HG03354 (cell line): ENCODE measurements at regions not wholly inside any gene's neighbourhood (a gene's known extent, or its start where the extent isn't known, plus 50 kb on each side); places are given as distances from the start of the nearest gene placed in this dataset.

Source experiments
- ATAC-seq: cut with Tn5 transposase; IDR thresholded peaks from one replicate; pipeline ENCODE4 v1.9.1; 2021; ENCODE audit warnings: mild to moderate bottlenecking; ENCODE audit not compliant: unreplicated experiment, poor library complexity, severe bottlenecking

DNA sequence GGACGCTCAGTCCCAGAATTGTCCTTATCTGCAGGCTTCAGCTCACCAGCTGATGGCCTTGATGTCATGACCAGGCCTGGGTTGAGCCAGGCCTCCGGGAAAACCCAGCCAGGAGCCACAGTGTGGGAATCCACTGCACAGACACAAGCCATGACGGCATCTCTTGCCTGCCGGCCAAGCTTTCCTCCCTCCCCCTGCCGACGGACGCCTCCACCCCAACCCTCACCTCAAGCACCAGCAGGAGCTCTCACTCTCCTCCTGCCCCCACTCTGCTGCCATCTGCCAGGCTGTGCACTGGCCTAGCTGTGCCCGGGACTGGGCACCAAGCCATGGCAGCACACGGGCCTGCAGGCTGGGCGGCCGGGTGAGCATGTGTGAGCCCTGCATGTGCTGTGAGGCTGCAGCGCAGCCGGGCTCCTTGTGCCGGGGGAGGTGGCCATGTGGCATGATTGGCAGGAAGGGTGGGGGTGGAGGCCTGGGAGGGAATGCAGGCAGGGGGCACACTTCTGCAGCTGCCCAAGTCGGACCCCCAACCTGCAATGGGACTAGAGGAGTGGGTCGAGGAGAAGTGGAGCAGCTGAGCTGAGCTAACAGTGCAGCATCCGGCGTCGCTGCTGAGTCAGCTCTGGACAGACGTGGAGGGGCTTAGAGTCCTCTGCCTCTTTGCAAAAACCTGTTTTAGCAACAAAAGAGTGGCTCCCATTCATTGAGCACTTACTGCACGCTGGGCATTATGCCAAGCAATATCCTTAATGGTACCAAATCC lies 268.5 kb downstream of the CBLN1 start:
- no peak for ATAC-seq

DNA sequence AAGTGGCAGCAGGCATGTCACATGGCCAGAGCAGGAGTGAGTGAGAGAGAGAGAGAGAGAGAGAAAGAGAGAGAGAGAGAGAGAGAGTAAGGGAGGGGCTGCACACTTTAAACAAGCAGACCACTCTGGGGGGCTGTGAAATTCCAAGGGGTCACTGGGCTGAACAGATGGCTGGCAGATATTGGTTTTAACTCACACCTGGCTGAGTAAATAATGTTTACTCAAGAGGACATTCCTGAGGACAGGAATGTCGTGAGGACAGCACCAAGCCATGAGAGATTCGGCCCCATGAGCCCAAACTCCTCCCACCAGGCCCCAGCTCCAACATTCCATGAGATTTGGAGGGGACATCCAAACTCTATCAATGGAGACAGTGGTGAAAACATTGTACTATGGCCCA lies 269.7 kb downstream of the CBLN1 start:
- no peak for ATAC-seq

- ATAC-seq = no peak
Measured at GRCh38 chr16:49010879-49011278, 270.8 kb downstream of the CBLN1 start.

GRCh38 chr16:49010396-49010795 lies 271.2 kb downstream of the CBLN1 start:
- no peak for ATAC-seq

- no peak for ATAC-seq
Measured at GRCh38 chr16:49009204-49009603, 272.4 kb downstream of the CBLN1 start.

DNA sequence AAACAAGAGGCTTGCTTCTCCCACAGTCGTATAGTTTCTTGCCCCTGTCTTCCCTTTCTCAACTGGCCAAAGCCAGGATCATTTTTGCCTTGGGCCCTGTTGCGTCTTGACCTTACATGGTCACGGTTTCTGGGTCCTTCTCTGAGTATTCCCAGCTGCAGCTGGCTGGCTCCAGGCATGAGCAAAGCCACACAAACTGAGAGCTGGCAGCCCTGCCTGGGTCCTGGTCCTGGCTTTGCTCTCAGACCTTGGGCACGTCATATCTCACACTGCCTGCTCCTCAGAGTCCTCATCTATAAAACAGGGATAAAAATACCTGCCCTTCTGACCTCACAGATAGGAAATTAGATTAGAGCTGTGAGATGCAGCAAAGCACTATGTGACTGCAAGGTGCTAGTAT lies 277.6 kb downstream of the CBLN1 start:
- ATAC-seq = no peak

DNA sequence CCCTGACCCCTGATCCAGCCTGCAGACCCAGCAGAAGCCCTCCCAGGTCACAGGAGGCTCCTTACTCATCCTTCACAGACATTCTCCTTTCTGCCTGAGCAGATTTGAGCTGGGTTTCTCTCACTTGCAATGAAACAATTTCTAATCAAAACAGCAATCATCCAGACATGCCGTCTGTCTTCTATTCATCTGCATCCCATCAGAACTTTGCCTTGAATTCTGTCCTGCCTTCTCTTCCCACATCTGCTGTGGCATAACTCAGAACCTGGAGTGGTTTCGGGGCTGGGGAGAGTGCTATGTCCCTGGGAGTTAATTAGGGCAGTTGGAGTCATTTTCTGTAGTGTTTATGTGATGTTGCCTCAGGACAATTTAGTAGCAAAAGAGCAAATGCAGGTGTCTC lies 278.6 kb downstream of the CBLN1 start:
- no peak for ATAC-seq

GRCh38 chr16:49000594-49000993 lies 281.0 kb downstream of the CBLN1 start:
- no peak for ATAC-seq

DNA sequence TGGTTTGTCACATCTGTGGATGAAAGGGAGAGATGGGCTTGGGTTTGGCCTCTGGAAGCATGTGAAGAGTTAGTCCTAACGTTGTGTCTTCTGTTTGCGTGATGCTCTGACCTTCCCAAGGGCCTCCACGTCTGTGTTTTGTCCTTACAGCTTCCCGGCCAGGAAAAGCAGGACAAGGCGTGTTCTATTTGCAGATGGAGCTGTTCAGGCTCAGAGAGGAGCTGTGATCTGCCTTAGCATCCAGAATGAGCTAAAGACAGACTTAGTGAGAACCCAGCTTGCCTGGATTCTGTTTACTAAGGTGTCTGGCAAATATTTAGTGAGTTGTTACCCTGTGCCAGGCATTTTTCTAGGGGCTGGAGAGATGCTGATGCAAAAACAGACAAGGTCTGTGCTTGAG lies 282.1 kb downstream of the CBLN1 start:
- no peak for ATAC-seq

DNA sequence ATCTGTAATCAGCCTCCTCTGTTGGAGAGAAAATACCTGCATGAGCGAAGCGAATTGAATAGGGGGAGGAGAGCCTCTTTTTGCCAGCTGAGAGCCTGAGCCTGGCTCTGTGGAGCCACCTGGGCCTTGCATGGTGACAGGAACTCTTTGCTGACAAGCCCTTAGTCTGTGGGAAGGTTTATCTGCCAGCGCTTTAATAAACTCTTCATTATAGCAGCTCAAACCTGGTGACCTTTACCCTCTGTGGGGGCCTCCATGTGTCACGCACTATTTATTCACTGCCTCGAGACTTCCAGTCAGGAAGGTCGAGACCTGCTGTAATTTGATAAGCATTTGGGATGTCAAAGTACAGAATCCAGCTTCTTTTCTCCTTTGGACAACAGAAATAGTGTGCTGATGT lies 282.6 kb downstream of the CBLN1 start:
- no peak for ATAC-seq

DNA sequence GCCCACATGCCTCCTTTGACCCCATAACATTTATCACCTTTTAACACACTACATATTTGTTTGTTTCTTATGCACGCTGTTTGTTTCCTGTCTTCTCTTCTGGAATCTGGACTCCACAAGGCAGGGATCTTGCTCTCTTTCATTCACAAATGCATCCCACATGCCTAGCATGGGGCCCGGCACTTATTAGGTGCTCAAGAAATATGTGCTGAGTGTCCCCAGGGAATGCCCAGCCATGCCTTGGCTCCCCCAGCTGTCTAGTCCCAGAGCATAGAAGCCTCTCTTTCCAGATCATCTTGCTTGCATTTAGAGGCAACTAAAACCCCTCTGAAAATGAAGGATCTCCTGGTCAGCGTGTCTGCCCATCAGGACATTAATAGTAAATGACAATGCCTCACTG lies 283.7 kb downstream of the CBLN1 start:
- ATAC-seq = no peak

DNA sequence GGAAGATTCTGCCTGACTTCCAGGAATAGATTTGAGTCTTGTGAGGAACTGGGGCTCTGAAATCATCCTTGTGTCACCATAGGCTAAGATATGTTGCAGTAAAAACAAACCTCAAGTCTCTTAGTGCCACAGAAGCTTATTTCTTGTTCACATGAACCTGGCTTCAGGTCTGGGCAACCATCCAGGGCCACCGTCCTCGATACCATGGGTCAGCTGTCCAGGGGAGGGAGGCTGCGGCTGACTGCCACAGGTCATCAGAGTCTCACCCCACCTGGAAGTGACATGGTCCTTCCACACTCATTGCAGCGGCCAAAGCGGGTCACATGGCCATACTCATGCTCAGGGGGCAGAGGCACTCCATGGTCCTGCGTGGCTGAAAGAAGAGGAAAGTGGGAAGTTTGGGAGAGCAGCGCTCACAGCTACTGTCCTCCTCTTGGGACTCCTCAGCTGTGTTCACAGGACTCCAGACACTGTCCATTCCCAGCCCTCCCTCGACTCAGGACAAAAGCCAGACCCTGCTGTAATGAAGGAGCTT lies 284.5 kb downstream of the CBLN1 start:
- ATAC-seq = no peak

GRCh38 chr16:48978501-48978900 lies 303.1 kb downstream of the CBLN1 start:
- no peak for ATAC-seq

DNA sequence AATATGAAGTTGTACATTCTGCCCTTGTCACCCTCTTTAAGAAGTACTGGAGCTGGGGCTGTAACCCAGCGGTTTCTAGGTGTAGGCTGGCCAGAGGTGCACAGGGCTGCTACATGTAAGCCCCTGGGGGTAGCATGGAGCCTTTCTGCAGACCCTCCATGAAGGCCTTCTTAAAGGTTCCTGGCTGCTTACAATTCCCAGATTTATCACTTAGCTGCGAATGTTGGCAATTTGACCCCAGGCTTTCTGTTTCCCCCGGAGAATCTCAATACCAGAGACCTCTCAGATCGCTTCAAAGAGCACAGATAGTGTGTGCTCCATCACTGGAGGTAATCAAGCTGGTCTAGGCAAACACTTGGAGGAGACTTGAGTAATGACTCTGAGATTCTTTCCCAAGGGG lies 309.4 kb downstream of the CBLN1 start:
- no peak for ATAC-seq

- ATAC-seq = no peak
Measured at GRCh38 chr16:48971571-48972077, 310.0 kb downstream of the CBLN1 start.

GRCh38 chr16:48970216-48970615 lies 311.4 kb downstream of the CBLN1 start:
- ATAC-seq = no peak

GRCh38 chr16:48969611-48970010 lies 312.0 kb downstream of the CBLN1 start:
- no peak for ATAC-seq

- ATAC-seq = no peak
Measured at GRCh38 chr16:48965386-48965785, 316.3 kb downstream of the CBLN1 start.

GRCh38 chr16:48963901-48964615 lies 317.6 kb downstream of the CBLN1 start:
- no peak for ATAC-seq

DNA sequence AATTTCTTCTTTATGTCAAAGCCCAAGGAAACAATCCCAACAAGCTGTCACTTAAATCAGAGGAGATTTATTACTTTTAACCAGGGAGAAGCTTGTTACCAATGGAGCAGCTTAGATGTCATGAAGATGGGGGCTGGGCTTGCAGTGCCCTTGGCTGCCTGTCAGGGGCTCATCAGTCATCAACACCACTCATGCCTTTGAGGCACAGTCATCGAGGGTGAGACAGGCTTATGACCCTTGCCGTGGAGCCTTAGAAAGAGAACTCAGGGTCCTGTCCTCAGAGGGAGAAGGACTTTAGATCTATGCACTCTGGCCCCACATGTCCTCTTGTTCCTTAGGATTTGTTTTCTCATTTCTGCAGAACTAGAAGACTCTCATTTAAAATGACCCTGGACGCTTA lies 318.3 kb downstream of the CBLN1 start:
- no peak for ATAC-seq

- no peak for ATAC-seq
Measured at GRCh38 chr16:48961546-48961945, 320.1 kb downstream of the CBLN1 start.
